Pancreas (tissue), 10 donors: ENCODE measurements at regions not wholly inside any gene's neighbourhood (a gene's known extent, or its start where the extent isn't known, plus 50 kb on each side); places are given as distances from the start of the nearest gene placed in this dataset.

Source experiments
- ATAC-seq, 4 donors: fragments of 200-7000 bp; cut with Tn5 transposase; one replicate each; pipeline versions ENCODE4 v1.8.0 to v1.9.1; 2020; ENCODE audit warnings: mild to moderate bottlenecking in 4 of 4, moderate library complexity in 4 of 4
- DNase-seq, 6 donors: peaks; one replicate each; pipeline ENCODE4 v3.0.0-alpha.2; 2020
- FAIRE-seq: peaks from 2 replicates; lab custom pipeline; 2012; peaks lifted over from hg19 to GRCh38; lab: Jason Lieb, UNC
- H3K27ac ChIP-seq, 4 donors: fragments of 200-600 bp; sonication (generic); 1 replicate in 3 of 4; 2 replicates in 1 of 4; pipeline versions ENCODE4 v1.5.0 to v1.8.0; 2020
- H3K27me3 ChIP-seq, 4 donors: fragments of 200-600 bp; one replicate each; pipeline ENCODE4 v1.8.0; 2021
- H3K36me3 ChIP-seq, 3 donors: fragments of 200-600 bp; sonication (generic) in 1 of 3; one replicate each; pipeline versions ENCODE4 v1.5.0 to v1.8.0; 2020 to 2021
- H3K4me1 ChIP-seq, 3 donors: fragments of 200-600 bp; one replicate each; pipeline ENCODE4 v1.8.0; 2021
- H3K4me3 ChIP-seq, 4 donors: fragments of 200-600 bp; sonication (generic) in 2 of 4; one replicate each; pipeline versions ENCODE4 v1.5.0 to v1.8.0; 2020 to 2021
- H3K9me3 ChIP-seq, 4 donors: fragments of 200-600 bp; one replicate each; pipeline ENCODE4 v1.8.0; 2021
- CTCF ChIP-seq, 4 donors: fragments of 200-600 bp; sonication (generic) in 3 of 4; IDR thresholded peaks; one replicate each; pipeline versions ENCODE4 v1.5.0 to v1.8.0; 2021; ENCODE audit warnings: antibody characterized with exemption in 4 of 4
- WGBS, 2 donors: extraction: QIAGEN DNeasy Blood & Tissue Kit; methylation state at CpG; one replicate each; pipeline ENCODE4 v1.1.7; 2013; 5-methylcytosine and 5-hydroxymethylcytosine counted together
- intact Hi-C, 3 donors: fragments of 100-400 bp; cut with DNase I; formaldehyde crosslinking; loops; one replicate each; pipeline versions ENCODE4 v1.11.1 to v1.14.2; 2022
- donor health status: healthy with polysubstance abuse.
- donor health status: DM: no; HTN: no; CAD: no; lungs with moderate emphysema.
- donor health status: DM: no; HTN: no; CAD: no.
- donor health status: control.
- donor health status: control.
- donor health status: Bipolar disorder and iron deficiency.
- donor health status: DM: yes; HTN: yes; CAD: no.
- donor health status: DM: no; HTN: no; CAD: no.
- donor health status: DM: no; HTN: no; CAD: no.
- donor health status: DM: yes; HTN: yes; CAD: no.

DNA sequence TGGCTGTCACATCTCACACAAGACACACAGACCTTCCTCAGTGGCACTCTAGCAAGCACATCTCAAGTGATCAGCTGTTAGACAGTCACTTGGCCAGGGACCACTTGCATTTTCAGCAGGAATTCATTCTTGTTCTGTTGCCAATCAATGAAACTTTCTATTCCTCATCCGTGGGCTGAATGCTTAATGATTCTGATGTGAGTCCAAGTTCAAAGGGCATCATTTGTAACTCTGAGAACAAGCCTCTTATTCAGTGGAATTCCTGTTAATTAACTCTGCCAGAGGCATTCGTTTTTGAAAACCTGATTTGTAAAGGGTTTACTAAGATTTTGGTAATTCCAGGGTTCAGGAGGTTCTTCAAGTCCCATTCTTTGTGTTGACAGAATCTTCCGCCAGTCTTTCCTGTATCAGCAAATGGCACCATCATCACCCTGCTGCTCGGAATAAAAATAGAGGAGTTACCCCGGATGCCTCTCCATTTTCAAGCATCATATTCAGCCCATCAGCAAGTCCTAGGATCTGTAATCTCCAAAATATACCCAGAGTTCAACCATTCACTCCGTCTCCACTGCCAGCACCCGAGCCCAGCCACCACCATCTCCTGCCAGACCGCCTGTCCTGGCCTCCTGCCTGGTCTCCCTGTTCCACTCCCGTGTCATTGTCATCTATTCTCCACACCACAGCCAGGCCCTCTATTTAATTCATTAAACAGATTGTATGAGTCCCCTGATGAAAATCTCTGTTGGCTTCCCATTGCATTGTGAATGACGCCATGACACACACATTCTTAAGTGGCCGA lies 473.4 kb downstream of the AACS start:
- H3K27me3 ChIP-seq = peaks cover 0 to 11% (median 0%) of the 10 kb centered on the region in 4 donors
- H3K36me3 ChIP-seq = no peaks in the 10 kb centered on the region
- no peak for TF ChIP-seq CTCF (IDR thresholded peaks at IDR 0.05)
- intact Hi-C loops = no loop called here
- no peaks in the 10 kb centered on the region for H3K9me3 ChIP-seq
- no peak overlapping the region for H3K4me3 ChIP-seq
- H3K4me1 ChIP-seq = no peaks in the 10 kb centered on the region
- no peak overlapping the region for H3K27ac ChIP-seq
- DNase-seq (no peak), ATAC-seq (no peak), FAIRE-seq (no peak)
- WGBS, 2 donors = 57 to 63% methylated on average over 11 of the region's 11 CpGs

GRCh38 chr12:125540580-125541204 lies 475.5 kb downstream of the AACS start:
- no peak overlapping the region for H3K4me3 ChIP-seq
- intact Hi-C loops = no loop called here
- peaks cover 0 to 6% (median 0%) of the 10 kb centered on the region in 4 donors for H3K27me3 ChIP-seq
- no peaks in the 10 kb centered on the region for H3K9me3 ChIP-seq
- H3K36me3 ChIP-seq = no peaks in the 10 kb centered on the region
- no peak for FAIRE-seq
- H3K4me1 ChIP-seq = no peaks in the 10 kb centered on the region
- ATAC-seq = no peak
- no peak for TF ChIP-seq CTCF (IDR thresholded peaks at IDR 0.05)
- 62 to 64% methylated on average over 5 of the region's 5 CpGs for WGBS, 2 donors
- DNase-seq = no peak
- H3K27ac ChIP-seq = no peak overlapping the region

DNA sequence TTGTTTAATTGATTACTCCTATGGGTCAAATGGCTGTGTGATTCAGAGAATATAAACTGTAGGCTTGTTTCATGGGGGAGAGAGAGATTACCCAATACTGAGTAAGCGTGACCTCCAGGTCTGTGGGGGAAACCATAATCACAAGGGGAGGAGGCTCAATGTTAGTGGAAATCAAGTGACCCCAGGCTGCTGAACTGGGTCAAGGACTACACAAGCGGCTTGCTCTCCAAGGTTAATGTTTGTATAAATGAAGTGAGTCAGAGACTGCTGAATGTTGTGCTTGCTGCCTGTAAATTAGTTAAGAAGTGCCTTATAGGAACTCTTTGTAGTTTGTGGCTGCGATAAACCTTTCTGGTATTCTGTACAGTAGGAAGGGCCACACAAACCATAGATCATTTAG lies 479.7 kb downstream of the AACS start:
- 57 to 72% methylated on average over 3 of the region's 3 CpGs for WGBS, 2 donors
- no peak for FAIRE-seq
- no peak for TF ChIP-seq CTCF (IDR thresholded peaks at IDR 0.05)
- no peaks in the 10 kb centered on the region for H3K4me1 ChIP-seq
- ATAC-seq = no peak
- DNase-seq = no peak
- H3K27ac ChIP-seq = no peak overlapping the region
- H3K27me3 ChIP-seq = no peaks in the 10 kb centered on the region
- no peak overlapping the region for H3K4me3 ChIP-seq
- intact Hi-C loops = no loop called here
- H3K9me3 ChIP-seq = no peaks in the 10 kb centered on the region
- H3K36me3 ChIP-seq = no peaks in the 10 kb centered on the region

GRCh38 chr12:125549171-125549570 lies 483.9 kb downstream of the AACS start:
- TF ChIP-seq CTCF (IDR thresholded peaks at IDR 0.05) = no peak
- no peaks in the 10 kb centered on the region for H3K36me3 ChIP-seq
- H3K27ac ChIP-seq = no peak overlapping the region
- H3K4me3 ChIP-seq = no peak overlapping the region
- WGBS, 2 donors = 46 to 47% methylated on average over 4 of the region's 4 CpGs
- no peak for ATAC-seq
- DNase-seq = no peak
- H3K4me1 ChIP-seq = no peaks in the 10 kb centered on the region
- no peaks in the 10 kb centered on the region for H3K9me3 ChIP-seq
- intact Hi-C loops = no loop called here
- no peak for FAIRE-seq
- no peaks in the 10 kb centered on the region for H3K27me3 ChIP-seq

- intact Hi-C loops = no loop called here
- H3K4me1 ChIP-seq = no peaks in the 10 kb centered on the region
- FAIRE-seq (no peak), DNase-seq (no peak), ATAC-seq (no peak)
- no peak overlapping the region for H3K4me3 ChIP-seq
- H3K9me3 ChIP-seq = no peaks in the 10 kb centered on the region
- H3K27me3 ChIP-seq = no peaks in the 10 kb centered on the region
- no peak overlapping the region for H3K27ac ChIP-seq
- TF ChIP-seq CTCF (IDR thresholded peaks at IDR 0.05) = no peak
- no peaks in the 10 kb centered on the region for H3K36me3 ChIP-seq
- WGBS, 2 donors = 53 to 56% methylated on average over 4 of the region's 4 CpGs
Measured at GRCh38 chr12:125549836-125550235, 484.6 kb downstream of the AACS start.
